Stomach smooth muscle (tissue), 2 donors: ENCODE measurements at regions not wholly inside any gene's neighbourhood (a gene's known extent, or its start where the extent isn't known, plus 50 kb on each side); places are given as distances from the start of the nearest gene placed in this dataset.
"Not testable (repeated sequence)": the region's sequence is repeated elsewhere in the genome, so short reads cannot be mapped to it uniquely, and the experiment has no call there.

ENCODE experiments used
- H3K27ac ChIP-seq: one replicate; pipeline ENCODE4 v1.7.0; 2013; ENCODE audit warnings: mild to moderate bottlenecking, low read length, inconsistent platforms
- H3K27me3 ChIP-seq, 2 donors: one replicate each; pipeline ENCODE4 v1.7.0; 2013; ENCODE audit warnings: low read length in 2 of 2; ENCODE audit not compliant: insufficient read depth in 2 of 2, control insufficient read depth in 1 of 2
- H3K36me3 ChIP-seq, 2 donors: one replicate each; pipeline ENCODE4 v1.7.0; 2013; ENCODE audit warnings: low read length in 2 of 2; ENCODE audit not compliant: control insufficient read depth in 2 of 2, insufficient read depth in 2 of 2
- H3K4me1 ChIP-seq: one replicate; pipeline ENCODE4 v1.7.0; 2013; ENCODE audit warnings: low read length; ENCODE audit not compliant: control insufficient read depth, insufficient read depth
- H3K4me3 ChIP-seq, 2 donors: one replicate each; pipeline ENCODE4 v1.7.0; 2013; ENCODE audit warnings: low read length in 2 of 2
- H3K9ac ChIP-seq, 2 donors: one replicate each; pipeline ENCODE4 v1.7.0; 2013; ENCODE audit warnings: low read length in 2 of 2, mild to moderate bottlenecking in 1 of 2
- H3K9me3 ChIP-seq, 2 donors: one replicate each; pipeline ENCODE4 v1.7.0; 2013; ENCODE audit warnings: low read length in 2 of 2; ENCODE audit not compliant: control insufficient read depth in 2 of 2
- donor health status: healthy.
- donor health status: Pancreatic carcinoma.

DNA sequence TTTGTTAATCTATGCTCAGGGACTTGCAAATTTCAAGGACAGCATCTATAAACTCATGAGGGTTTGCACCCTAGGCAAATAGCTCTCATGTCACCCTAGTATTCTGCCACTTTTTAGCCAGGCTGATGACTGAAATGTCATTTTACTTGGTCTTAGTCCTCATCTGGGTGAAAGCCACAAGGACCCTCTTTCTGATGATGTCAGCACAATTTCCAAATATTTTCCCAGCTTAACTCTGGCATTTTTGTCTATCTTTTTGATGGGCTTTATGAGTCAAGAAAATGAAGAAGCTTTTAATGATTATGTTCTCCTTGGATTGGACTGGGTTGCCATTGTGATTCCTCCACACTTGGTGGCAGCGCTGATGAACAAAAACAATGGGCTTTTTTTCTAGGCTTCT, 420.1 kb upstream of the BTBD3 start:
- Histone ChIP-seq H3K27ac (no peak overlapping the region), H3K4me3 (no peak overlapping the region), H3K9me3 (no peaks in the 10 kb centered on the region), H3K4me1 (no peaks in the 10 kb centered on the region), H3K36me3 (no peaks in the 10 kb centered on the region), H3K27me3 (no peaks in the 10 kb centered on the region), H3K9ac (no peak overlapping the region)

- H3K4me3 ChIP-seq = no peak overlapping the region
- H3K4me1 ChIP-seq = no peaks in the 10 kb centered on the region
- H3K36me3 ChIP-seq = no peaks in the 10 kb centered on the region
- H3K27me3 ChIP-seq = no peaks in the 10 kb centered on the region
- H3K9ac ChIP-seq = no peak overlapping the region
- no peaks in the 10 kb centered on the region for H3K9me3 ChIP-seq
- H3K27ac ChIP-seq = no peak overlapping the region
These were observed 418.5 kb upstream of the BTBD3 start for GRCh38 chr20:11499101-11499634.

GRCh38 chr20:11502061-11502460, 415.6 kb upstream of the BTBD3 start:
- no peaks in the 10 kb centered on the region for H3K4me1 ChIP-seq
- H3K27me3 ChIP-seq = no peaks in the 10 kb centered on the region
- no peaks in the 10 kb centered on the region for H3K36me3 ChIP-seq
- no peak overlapping the region for H3K27ac ChIP-seq
- H3K9me3 ChIP-seq = no peaks in the 10 kb centered on the region
- no peak overlapping the region for H3K9ac ChIP-seq
- no peak overlapping the region for H3K4me3 ChIP-seq

- H3K9ac ChIP-seq = no peak overlapping the region
- no peak overlapping the region for H3K27ac ChIP-seq
- no peaks in the 10 kb centered on the region for H3K27me3 ChIP-seq
- no peak overlapping the region for H3K4me3 ChIP-seq
- no peaks in the 10 kb centered on the region for H3K36me3 ChIP-seq
- no peaks in the 10 kb centered on the region for H3K9me3 ChIP-seq
- no peaks in the 10 kb centered on the region for H3K4me1 ChIP-seq
These were observed 415.0 kb upstream of the BTBD3 start for GRCh38 chr20:11502671-11503070.

DNA sequence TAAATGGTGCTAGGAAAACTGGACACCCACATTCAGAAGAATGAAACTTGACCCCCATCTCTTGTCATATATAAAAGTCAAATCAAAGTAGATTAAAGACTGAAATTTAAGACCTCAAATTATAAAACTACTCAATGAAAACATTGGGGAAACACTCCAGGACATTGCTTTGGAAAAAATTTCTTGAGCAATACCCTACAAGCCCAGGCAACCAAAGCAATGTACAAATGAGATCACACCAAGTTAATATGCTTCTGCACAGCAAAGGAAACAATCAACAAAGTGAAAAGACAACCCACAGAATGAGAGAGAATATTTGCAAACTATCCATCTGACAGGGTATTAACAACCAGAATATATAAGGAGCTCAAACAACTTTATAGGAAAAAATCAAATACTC, 407.9 kb upstream of the BTBD3 start:
- Histone ChIP-seq H3K9me3 (no peaks in the 10 kb centered on the region), H3K4me3 (no peak overlapping the region), H3K27ac (no peak overlapping the region)

GRCh38 chr20:11511821-11512220, 405.9 kb upstream of the BTBD3 start:
- no peak overlapping the region for H3K4me3 ChIP-seq
- H3K27ac ChIP-seq = no peak overlapping the region
- no peak overlapping the region for H3K9ac ChIP-seq
- no peaks in the 10 kb centered on the region for H3K9me3 ChIP-seq
- H3K27me3 ChIP-seq = no peaks in the 10 kb centered on the region
- no peaks in the 10 kb centered on the region for H3K36me3 ChIP-seq
- no peaks in the 10 kb centered on the region for H3K4me1 ChIP-seq

More for the DNA sequence above, 407.9 kb upstream of the BTBD3 start:
- Histone ChIP-seq H3K4me1 (no peaks in the 10 kb centered on the region), H3K27me3 (no peaks in the 10 kb centered on the region), H3K9ac (no peak overlapping the region), H3K36me3 (no peaks in the 10 kb centered on the region)

DNA sequence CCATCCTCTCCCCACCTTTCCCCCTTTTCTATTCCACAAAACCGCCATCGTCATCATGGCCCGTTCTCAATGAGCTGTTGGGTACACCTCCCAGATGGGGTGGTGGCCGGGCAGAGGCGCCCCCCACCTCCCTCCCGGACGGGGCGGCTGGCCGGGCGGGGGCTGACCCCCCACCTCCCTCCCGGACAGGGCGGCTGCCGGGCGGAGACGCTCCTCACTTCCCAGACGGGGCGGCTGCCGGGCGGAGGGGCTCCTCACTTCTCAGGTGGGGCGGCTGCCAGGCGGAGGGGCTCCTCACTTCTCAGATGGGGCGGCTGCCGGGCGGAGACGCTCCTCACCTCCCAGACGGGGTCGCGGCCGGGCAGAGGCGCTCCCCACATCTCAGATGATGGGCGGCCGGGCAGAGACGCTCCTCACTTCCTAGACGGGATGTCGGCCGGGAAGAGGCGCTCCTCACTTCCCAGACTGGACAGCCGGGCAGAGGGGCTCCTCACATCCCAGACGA, 404.4 kb upstream of the BTBD3 start:
- not testable (repeated sequence) for H3K4me3 ChIP-seq, H3K27ac ChIP-seq, H3K4me1 ChIP-seq, H3K9me3 ChIP-seq, H3K9ac ChIP-seq, H3K27me3 ChIP-seq, H3K36me3 ChIP-seq

DNA sequence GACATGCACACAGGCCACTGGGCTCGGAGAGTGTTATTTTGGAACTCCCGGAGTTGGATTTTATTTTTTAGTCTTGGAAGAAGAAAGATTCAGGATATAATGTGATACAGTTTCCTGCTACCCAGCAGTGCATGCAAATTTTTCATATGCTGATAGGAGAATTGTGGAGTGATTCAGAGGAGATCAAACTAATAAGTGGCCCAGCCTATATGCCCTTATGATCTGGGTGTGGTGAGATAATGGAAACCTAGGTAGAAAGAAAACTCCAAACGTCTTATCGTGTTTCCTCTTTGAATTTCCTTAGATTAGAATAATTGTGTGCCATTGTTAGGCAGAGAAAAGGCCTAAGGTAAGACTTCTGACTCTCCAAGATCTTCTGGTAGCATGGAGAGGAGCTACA, 401.2 kb upstream of the BTBD3 start:
- H3K9ac ChIP-seq = no peak overlapping the region
- no peak overlapping the region for H3K4me3 ChIP-seq
- H3K27ac ChIP-seq = no peak overlapping the region
- H3K4me1 ChIP-seq = no peaks in the 10 kb centered on the region
- no peaks in the 10 kb centered on the region for H3K9me3 ChIP-seq
- no peaks in the 10 kb centered on the region for H3K27me3 ChIP-seq
- H3K36me3 ChIP-seq = no peaks in the 10 kb centered on the region

DNA sequence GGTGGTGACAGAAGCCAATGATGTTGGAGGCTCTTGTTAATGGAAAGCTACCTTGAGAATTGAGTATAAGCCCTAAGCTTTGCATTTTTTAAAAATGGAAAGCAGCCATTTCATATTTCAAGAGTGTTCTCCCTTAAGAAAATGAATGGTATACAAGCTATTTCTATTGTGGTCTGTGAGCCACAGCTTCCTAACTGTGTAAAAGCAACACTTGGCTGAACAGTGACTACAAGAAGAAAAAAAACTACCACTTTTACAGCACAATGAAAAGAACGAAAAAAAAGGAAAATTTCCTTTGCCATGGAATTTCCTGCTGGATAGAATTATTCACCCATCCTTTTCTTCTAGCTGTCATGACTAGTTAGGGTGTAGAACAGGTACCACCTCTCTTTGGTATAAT, 397.1 kb upstream of the BTBD3 start:
- Histone ChIP-seq H3K9me3 (peaks cover 0 to 13% of the 10 kb centered on the region in 2 donors), H3K27ac (no peak overlapping the region), H3K4me3 (no peak overlapping the region), H3K9ac (no peak overlapping the region), H3K27me3 (no peaks in the 10 kb centered on the region), H3K36me3 (no peaks in the 10 kb centered on the region), H3K4me1 (no peaks in the 10 kb centered on the region)

GRCh38 chr20:11521476-11522365, 396.0 kb upstream of the BTBD3 start:
- Histone ChIP-seq H3K27ac (no peak overlapping the region), H3K9me3 (peaks cover 0 to 13% of the 10 kb centered on the region in 2 donors), H3K9ac (no peak overlapping the region), H3K27me3 (no peaks in the 10 kb centered on the region), H3K4me1 (no peaks in the 10 kb centered on the region), H3K36me3 (no peaks in the 10 kb centered on the region), H3K4me3 (no peak overlapping the region)

DNA sequence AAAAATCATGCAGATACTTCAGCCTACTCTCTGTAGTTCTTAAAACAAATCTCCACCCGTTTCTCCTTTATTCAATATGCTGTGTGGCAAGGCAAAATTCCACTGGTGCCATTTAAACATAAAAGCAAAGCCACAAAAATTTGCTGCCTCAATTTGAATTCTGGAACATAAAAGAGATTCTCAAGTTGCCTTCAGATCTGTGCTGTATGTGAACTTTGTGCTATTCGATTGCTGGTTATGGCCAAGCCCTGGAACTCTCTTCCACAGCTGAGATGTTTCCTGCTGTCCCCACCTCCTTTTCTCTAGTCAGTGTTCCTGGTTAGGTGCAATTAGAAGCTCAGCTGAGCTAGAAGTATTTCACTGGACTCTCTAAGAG, 395.3 kb upstream of the BTBD3 start:
- H3K9ac ChIP-seq = no peak overlapping the region
- H3K27ac ChIP-seq = no peak overlapping the region
- no peak overlapping the region for H3K4me3 ChIP-seq
- H3K9me3 ChIP-seq = peaks cover 0 to 13% of the 10 kb centered on the region in 2 donors
- no peaks in the 10 kb centered on the region for H3K36me3 ChIP-seq
- no peaks in the 10 kb centered on the region for H3K4me1 ChIP-seq
- H3K27me3 ChIP-seq = no peaks in the 10 kb centered on the region
